C4-2B (cell line): ENCODE measurements at regions not wholly inside any gene's neighbourhood (a gene's known extent, or its start where the extent isn't known, plus 50 kb on each side); places are given as distances from the start of the nearest gene placed in this dataset.

ENCODE experiments used
- CTCF ChIP-seq: fragments of 450-650 bp; conservative IDR thresholded peaks from 2 replicates; pipeline ENCODE4 v1.5.1; 2017; ENCODE audit warnings: mild to moderate bottlenecking
- ZFX ChIP-seq: fragments of 450-650 bp; IDR thresholded peaks from 2 replicates; pipeline ENCODE4 v1.6.1; 2017

GRCh38 chr5:108467563-108467962, 85.7 kb upstream of the FBXL17 start:
- TF ChIP-seq CTCF (no peak), ZFX (no peak)
